Fibroblast of skin of scalp (primary cell): ENCODE measurements at regions not wholly inside any gene's neighbourhood (a gene's known extent, or its start where the extent isn't known, plus 50 kb on each side); places are given as distances from the start of the nearest gene placed in this dataset.

Source experiments
- DNase-seq: peaks from one replicate; pipeline ENCODE4 v3.0.0-alpha.2; 2013

GRCh38 chr6:88380083-88380482 lies 213.9 kb upstream of the CNR1 start:
- DNase-seq: peak; percentile 66

DNA sequence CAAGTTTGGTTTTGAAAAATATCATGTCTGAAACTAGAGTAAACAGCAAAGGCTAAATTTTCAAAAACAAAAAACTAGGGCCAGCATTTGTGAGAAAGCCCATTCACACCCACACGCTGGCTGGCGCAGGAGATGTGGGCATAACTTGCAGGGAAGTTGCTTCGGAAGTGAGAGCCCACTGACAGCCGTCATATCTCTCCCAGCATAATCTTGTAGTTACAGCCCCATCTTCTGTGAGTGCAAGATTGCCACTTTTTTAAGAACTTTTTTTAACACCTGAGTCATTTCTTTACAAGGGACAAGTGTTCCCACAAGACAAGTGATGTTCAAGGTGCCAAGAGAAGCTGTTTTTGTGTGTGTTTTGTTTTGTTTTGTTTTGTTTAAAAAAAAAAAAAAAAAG lies 212.5 kb upstream of the CNR1 start:
- no peak for DNase-seq

- DNase-seq: no peak
These were observed 211.9 kb upstream of the CNR1 start for GRCh38 chr6:88377976-88378568.

GRCh38 chr6:88376768-88377387 lies 210.7 kb upstream of the CNR1 start:
- DNase-seq: peak; percentile 74

GRCh38 chr6:88376197-88376596 lies 210.1 kb upstream of the CNR1 start:
- no peak for DNase-seq

DNA sequence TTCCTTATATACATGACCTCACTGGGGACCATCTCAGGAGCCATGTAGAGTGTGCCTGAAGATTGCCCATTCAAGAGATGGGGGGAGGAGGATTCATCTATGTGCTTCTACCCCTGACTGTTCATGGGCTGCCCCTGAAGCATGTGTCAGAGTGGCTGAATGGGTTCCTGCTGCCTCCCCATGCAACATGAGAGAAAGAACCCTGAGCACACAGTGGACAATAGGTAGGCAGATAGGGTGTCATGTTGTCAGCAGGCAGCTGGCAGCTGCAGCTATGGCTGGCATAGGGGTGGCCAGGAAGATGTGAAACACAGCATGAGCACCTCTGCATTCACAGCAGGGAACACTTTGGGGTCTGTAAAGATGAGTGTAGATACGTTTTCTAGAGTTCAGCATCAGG lies 208.4 kb upstream of the CNR1 start:
- no peak for DNase-seq

GRCh38 chr6:88371480-88371879 lies 205.3 kb upstream of the CNR1 start:
- DNase-seq: no peak

- no peak for DNase-seq
These were observed 204.1 kb upstream of the CNR1 start for GRCh38 chr6:88370127-88370710.

- DNase-seq: no peak
These were observed 203.1 kb upstream of the CNR1 start for GRCh38 chr6:88369262-88369661.

GRCh38 chr6:88368071-88368787 lies 202.1 kb upstream of the CNR1 start:
- peak; percentile 83 for DNase-seq

DNA sequence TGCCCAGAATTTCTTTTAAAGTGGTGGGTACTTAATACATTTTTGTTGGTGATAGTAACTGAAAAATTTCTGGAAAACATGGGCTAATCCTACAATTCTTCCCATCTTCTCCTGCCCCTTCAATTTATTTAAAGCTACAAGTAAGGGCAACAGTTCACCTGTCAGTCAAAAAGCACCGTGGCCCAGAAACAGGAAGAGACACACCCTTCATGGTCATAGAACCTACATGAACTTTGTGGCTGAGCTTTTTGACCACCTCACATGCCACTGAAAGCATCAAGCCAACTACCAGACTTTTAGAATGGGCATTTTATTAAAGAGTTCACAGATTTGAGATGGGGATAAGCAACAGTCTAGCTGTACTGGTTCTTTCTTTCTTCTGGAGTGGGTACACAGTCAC lies 201.1 kb upstream of the CNR1 start:
- DNase-seq: no peak

DNA sequence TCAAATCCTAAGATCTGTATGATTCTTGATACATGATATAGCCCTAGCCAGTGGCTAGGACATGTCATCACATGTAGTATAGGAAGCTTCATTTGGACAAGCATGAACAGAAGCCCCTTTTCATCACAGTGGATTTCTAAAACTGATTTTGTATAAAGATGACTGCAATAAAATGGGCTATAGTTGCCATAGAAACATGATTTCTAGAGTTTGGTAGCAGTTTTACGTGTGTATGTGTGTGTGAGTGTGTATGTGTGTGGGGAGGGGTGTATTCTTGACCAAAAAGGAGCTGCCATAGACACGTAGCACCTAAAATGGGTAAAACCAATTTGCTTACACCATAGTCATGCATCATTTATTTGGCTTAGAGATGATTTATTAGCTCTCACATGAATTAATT lies 200.5 kb upstream of the CNR1 start:
- no peak for DNase-seq

DNA sequence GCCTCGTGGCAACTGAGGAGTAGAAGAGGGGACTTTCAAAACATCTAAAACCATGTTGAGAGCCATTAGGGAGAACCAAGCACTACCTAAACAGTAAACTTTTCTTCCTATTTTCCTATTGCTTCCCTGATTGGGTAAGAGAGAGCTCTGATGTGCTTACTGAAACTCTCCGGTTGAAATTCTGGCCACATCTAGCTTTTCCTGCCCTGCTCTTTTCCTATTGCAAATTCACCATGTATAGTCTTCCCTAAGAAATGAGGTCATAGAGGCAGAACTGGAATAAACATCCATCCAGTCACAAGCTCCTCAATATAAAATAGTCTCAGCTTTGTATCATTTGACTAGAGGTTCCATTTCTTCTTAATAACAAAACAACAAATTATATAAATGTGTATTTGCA lies 199.5 kb upstream of the CNR1 start:
- no peak for DNase-seq

- DNase-seq: no peak
These were observed 199.1 kb upstream of the CNR1 start for GRCh38 chr6:88365230-88365629.

GRCh38 chr6:88361754-88362153 lies 195.6 kb upstream of the CNR1 start:
- DNase-seq: no peak

DNA sequence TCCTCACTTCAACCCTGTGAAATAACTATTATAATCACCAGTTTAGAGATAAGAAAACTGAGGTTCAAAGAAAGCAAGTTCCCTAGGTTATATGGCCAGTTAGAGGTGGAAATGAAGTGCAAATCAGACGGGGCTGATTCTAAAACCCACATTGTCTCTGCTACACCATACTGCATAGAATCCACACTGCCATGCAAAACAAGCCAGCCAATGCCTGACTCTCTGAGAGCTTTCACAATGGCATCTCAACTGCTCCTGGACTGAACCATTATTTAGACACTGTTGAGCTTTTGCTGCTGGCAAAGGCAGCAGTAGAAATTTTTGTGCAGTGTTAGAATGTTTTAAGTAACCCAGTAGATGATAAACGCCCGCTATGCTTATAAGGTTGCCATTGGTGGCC lies 195.2 kb upstream of the CNR1 start:
- no peak for DNase-seq

DNA sequence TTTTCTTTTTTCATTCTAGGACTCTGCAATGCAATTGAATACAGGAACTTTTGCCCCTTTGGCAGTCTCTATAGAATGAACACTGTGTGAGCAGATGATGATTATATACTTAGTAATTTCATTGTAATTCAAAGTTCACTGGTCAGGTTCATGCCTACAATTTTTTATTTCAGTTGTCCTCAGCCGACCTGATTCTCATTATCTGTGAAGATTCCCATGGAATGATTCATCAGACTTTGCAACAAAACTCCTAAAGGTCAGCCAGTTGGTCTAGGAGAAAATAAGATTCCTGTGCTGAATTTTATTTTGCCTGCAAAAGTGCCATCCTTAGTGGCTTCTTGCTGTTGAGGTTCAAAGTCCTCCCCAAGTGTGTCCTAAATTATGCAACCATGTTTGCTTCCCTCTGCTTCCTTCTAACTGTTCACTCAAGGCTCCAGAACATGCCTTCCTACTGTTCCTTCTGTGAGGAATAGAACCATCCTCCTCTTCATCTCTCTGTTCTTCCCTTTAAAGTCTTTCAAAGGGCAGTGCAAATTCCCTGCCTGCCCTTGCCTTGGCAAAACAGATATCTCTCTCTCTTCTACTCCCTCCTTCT lies 194.2 kb upstream of the CNR1 start:
- DNase-seq: peak; percentile 63

DNA sequence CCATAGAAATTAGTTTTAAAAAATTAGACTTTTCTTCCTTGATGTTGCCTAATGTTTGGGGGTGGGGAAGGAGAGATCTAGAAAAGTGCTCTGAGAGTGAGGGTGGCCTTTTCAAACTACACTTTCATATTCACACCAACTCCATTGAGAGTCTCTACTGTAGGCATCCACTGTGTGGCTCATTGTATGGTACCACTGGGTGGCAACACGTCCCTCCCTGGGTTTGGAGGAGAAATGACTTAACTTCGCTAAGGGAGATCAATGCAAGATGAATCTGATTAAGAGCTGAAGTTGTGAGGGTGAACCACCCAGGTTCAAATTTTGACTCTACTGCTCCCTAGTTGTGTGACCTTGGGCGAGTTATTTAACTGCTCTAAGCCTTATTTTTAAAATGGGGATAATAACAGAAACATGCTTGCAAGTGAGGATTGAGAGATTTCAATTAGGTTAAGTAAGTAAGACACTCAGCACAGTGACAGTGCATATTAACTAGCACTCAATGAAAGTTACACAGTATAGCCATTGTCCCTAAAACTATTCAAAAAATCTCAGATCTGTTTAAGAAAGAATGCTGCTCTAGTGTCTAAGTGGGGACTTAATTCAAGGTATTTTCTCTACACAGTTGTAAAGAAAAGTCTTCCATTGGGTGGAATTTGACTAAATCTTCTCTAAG lies 193.5 kb upstream of the CNR1 start:
- no peak for DNase-seq

GRCh38 chr6:88358846-88359245 lies 192.7 kb upstream of the CNR1 start:
- no peak for DNase-seq

DNA sequence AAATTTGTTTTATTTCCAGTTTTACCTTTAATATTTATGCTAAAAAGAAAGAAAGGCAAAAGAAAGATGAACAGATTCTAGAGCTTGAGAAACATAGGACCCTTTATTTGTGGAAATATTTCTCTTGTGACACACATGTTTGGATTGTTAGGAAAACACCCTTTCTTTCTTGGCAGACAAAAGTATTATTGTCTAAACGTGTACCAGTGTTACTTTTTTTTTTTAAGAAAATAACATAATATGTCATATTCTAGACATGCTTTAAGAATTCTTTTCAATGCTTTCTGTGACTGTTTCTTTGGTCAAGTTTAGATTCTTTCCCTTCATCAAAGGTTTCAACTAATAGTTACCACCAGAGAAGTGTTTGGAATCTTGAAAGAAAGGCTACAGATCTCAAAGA lies 183.4 kb upstream of the CNR1 start:
- no peak for DNase-seq

DNA sequence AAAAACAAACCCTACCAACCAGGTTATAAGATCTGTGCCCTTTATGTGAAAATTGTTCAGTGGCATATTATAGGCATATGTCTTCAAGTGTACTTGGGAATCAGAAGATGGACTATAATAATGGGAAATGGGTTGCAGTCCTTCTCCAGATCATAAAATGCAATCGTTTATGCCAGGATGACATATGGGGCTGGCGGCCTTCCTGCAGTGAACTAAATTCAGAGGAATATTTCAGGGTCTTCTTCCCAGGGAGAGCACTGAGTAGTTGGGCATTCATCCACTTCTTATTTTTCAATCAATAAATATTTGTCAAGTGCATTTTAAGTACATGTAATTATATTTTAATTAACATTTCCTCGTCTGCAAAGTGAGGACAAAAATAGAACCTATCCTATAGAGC lies 176.2 kb upstream of the CNR1 start:
- DNase-seq: no peak

DNA sequence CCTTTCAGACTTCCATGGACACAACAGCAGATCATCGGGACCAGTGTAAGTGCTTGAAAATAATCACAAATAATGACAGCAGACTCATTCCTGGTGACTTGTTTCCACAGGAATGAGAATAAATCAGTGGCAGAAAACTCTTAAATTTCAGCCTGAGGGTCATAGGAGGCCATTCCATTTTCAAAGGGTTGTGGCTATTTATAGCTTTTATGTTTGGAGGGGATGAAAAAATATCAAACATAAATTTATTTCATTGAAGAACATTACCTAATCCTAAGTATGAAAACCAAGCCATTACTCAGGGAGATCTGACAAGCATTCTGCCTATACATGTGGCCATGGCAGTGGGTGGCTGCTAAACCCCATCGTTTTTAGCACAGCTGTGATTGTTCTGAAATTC lies 173.6 kb upstream of the CNR1 start:
- DNase-seq: no peak

DNA sequence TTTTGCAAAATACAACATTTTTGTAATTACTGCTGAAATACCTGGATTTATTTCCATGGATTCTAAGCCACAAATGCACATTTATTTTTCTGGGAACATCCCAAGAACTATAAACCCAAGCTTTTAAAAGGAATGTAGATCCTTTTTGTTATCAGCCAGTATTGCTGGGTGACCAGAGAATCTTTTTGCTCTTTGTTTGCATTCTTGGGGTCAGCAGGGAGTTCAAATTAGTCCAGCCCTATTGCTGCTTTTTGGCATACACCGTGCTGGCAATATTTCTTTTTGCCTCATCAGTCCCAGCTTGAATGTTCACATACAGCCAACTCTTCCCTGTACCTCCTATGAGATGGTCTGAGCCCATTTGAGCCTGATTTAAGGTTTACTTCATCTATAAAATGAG lies 155.2 kb upstream of the CNR1 start:
- no peak for DNase-seq
